Astrocyte of the spinal cord (primary cell): ENCODE measurements at regions not wholly inside any gene's neighbourhood (a gene's known extent, or its start where the extent isn't known, plus 50 kb on each side); places are given as distances from the start of the nearest gene placed in this dataset.

Source experiments
- DNase-seq: peaks from one replicate; pipeline ENCODE4 v3.0.0; 2011; ENCODE audit warnings: low read depth, low spot score
- H3K4me3 ChIP-seq: 2 replicates; pipeline ENCODE4 v1.5.1; 2011; ENCODE audit warnings: low read depth, mild to moderate bottlenecking, low read length, moderate library complexity
- in situ Hi-C: cut with HindIII; loops from 2 replicates; pipeline ENCODE4 v1.10.0; 2017; ENCODE audit warnings: low sequenced_read_pairs
- TF ChIP-seq, protein P1 (sequence below): IDR thresholded peaks from 2 replicates; pipeline ENCODE4 v1.5.1; 2012; ENCODE audit warnings: low read depth, mild to moderate bottlenecking, low read length, inconsistent platforms

DNA sequence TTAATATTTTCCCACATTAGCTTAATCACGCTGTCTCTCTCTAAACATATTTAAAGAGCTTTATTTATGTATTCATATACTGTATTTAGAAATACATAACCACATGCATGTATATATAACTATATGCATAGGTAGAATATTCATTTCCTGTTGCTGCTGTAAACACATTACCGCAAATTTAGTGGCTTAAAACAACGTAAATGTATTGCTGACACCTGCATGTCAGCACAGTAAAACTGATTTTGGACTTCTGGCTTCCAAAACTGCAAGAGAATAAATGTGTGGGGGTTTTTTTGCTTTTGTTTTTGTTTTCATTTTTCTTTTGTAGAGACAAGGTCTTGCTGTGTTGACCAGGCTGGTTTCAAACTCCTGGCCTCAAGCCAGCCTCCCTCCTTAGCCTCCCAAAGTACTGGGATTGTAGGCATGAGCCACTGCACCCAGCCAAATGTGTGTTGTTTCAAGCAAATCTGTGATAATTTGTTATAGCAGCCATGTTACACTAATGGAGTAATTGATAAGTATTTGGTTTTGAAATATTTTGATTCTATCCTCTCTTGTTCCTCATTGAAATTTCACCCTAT is 61.9 kb upstream of the CMKLR1 start:
- DNase-seq: no peak
- TF ChIP-seq, protein P1, sequence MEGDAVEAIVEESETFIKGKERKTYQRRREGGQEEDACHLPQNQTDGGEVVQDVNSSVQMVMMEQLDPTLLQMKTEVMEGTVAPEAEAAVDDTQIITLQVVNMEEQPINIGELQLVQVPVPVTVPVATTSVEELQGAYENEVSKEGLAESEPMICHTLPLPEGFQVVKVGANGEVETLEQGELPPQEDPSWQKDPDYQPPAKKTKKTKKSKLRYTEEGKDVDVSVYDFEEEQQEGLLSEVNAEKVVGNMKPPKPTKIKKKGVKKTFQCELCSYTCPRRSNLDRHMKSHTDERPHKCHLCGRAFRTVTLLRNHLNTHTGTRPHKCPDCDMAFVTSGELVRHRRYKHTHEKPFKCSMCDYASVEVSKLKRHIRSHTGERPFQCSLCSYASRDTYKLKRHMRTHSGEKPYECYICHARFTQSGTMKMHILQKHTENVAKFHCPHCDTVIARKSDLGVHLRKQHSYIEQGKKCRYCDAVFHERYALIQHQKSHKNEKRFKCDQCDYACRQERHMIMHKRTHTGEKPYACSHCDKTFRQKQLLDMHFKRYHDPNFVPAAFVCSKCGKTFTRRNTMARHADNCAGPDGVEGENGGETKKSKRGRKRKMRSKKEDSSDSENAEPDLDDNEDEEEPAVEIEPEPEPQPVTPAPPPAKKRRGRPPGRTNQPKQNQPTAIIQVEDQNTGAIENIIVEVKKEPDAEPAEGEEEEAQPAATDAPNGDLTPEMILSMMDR: no peak
- no peak overlapping the region for H3K4me3 ChIP-seq
- in situ Hi-C loops: no loop called here

DNA sequence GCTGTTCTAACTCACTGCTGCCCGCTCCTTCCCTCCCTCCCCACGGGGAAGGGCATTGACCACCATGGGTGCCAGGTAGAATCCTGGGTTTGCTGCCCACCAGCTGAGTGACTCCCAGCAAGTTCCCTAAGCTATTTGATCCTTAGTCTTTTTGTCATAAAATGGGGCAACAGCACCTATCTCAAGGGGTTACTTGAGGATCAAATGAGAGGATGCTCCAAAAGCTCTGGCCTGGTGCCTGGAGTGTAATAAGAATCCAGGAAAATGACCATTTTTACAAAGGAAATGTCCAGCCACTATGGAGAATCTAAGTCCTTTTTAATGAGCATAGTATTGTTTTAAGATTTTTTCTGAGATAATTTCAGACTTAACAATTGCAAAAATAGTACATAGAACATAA is 61.4 kb upstream of the CMKLR1 start:
- DNase-seq: no peak
- no peak overlapping the region for H3K4me3 ChIP-seq
- TF ChIP-seq, protein P1: no peak
- in situ Hi-C loops: no loop called here

- in situ Hi-C loops: no loop called here
- TF ChIP-seq, protein P1: no peak
- no peak for DNase-seq
- H3K4me3 ChIP-seq: no peak overlapping the region
Measured at GRCh38 chr12:108400056-108400455, 60.9 kb upstream of the CMKLR1 start.

GRCh38 chr12:108399514-108399913 is 60.4 kb upstream of the CMKLR1 start:
- TF ChIP-seq, protein P1: no peak
- no peak overlapping the region for H3K4me3 ChIP-seq
- DNase-seq: no peak
- in situ Hi-C loops: no loop called here

DNA sequence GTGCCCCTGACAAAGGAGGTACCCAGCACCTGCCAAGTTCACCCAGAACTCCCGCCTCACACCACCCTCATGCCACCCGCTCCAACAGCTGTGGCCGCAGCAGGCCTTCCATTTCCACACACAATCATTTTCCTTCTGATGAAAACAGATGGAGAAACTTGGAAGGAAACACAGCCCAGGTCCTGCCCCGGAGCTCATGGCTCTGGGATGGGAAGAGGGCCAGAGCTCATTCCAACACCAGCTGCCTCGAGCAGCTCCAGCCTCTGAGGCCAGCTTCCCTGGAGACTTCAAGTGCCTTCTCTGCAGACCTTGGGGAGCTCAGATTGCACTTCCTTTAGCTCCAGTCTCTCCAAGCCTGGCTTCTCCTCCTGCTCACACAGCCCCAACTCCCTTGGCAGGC is 55.1 kb upstream of the CMKLR1 start:
- TF ChIP-seq, protein P1: no peak
- DNase-seq: no peak
- in situ Hi-C loops: no loop called here
- no peak overlapping the region for H3K4me3 ChIP-seq

DNA sequence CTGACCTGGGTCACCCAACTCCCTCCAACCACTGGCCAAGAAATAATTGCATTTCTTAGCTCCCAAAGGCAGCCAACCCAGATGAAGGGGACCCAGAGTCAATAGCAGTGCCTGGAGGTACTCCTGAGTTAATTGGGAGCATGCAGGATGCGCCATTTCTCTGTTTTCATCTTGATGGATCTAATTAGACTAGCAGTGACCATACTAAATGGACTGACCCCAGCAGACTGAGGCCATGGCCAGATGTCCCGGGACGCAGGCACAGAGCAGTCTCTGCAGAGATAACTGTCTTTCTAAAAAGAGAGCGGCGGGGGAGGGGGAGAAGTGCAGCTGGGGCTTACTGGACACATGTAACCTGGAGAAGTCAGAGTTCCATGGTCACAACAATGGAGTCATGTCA is 53.2 kb upstream of the CMKLR1 start:
- in situ Hi-C loops: no loop called here
- DNase-seq: no peak
- no peak overlapping the region for H3K4me3 ChIP-seq
- TF ChIP-seq, protein P1: no peak
